Neutrophil (primary cell): ENCODE measurements at regions not wholly inside any gene's neighbourhood (a gene's known extent, or its start where the extent isn't known, plus 50 kb on each side); places are given as distances from the start of the nearest gene placed in this dataset.
"Not testable (repeated sequence)": the region's sequence is repeated elsewhere in the genome, so short reads cannot be mapped to it uniquely, and the experiment has no call there.

Experiments
- H3K27ac ChIP-seq: fragments of 200-600 bp; sonication (generic); 2 replicates; pipeline ENCODE4 v1.5.1; 2016; ENCODE audit warnings: mild to moderate bottlenecking, moderate library complexity
- H3K27me3 ChIP-seq: fragments of 200-600 bp; sonication (generic); 2 replicates; pipeline ENCODE4 v1.6.0; 2016; ENCODE audit warnings: mild to moderate bottlenecking
- H3K36me3 ChIP-seq: fragments of 200-600 bp; sonication (generic); 2 replicates; pipeline ENCODE4 v1.5.1; 2017
- H3K4me1 ChIP-seq, 2 experiments: fragments of 200-600 bp in 1 of 2; sonication (generic) in 1 of 2; 1 replicate in 1 of 2; 2 replicates in 1 of 2; pipeline versions ENCODE4 v1.5.1 to v1.6.1; 2013 to 2016; ENCODE audit warnings: low read depth in 1 of 2, low read length in 1 of 2, mild to moderate bottlenecking in 1 of 2, moderate library complexity in 1 of 2; ENCODE audit not compliant: control insufficient read depth in 1 of 2, insufficient read depth in 1 of 2
- H3K4me3 ChIP-seq, 2 experiments: fragments of 200-600 bp in 1 of 2; sonication (generic) in 1 of 2; 1 replicate in 1 of 2; 2 replicates in 1 of 2; pipeline ENCODE4 v1.5.1; 2013 to 2016; ENCODE audit warnings: low read depth in 1 of 2, low read length in 1 of 2, mild to moderate bottlenecking in 1 of 2, moderate library complexity in 1 of 2
- H3K9me3 ChIP-seq: fragments of 200-600 bp; sonication (generic); 2 replicates; pipeline ENCODE4 v1.5.1; 2016
- TF ChIP-seq, protein P1 (sequence below): fragments of 200-600 bp; sonication (generic); IDR thresholded peaks from 2 replicates; pipeline ENCODE4 v1.5.1; 2016; ENCODE audit warnings: antibody characterized with exemption

DNA sequence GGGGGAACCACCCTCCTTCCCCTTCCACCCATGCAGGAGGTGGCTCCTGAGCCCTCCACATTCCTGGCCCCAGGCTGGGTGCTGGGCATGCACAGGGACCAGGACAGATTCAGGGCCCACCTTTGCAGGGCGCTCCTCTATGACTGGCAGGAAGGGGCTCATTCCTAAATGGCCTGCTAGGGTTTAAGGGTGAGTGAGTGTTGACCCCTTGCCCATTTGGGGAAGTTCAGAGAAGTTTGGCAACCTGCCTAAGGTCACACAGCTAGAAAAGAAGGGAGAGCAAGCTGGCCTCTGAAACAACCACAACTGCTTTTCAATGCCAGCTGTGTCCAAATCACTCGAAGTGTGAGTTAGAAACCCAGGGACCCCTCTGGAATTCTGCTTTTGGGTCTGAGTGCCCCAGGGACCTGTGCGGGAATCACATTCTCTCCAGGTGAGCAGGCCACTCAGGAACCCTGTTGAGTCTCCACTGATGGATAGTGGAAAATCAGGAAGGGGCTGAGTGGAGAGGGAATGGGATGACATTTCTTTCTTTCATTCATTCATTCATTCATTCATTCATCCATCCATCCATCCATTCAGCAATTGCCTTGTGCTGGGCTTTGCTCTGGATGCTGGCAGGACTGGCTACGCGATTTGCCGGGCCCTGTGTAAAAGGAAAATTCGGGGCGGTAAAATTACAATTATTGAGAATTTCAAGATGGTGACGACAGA is 191.9 kb downstream of the C9orf50 start:
- no peaks in the 10 kb centered on the region for H3K27me3 ChIP-seq
- no peaks in the 10 kb centered on the region for H3K9me3 ChIP-seq
- TF ChIP-seq, protein P1, sequence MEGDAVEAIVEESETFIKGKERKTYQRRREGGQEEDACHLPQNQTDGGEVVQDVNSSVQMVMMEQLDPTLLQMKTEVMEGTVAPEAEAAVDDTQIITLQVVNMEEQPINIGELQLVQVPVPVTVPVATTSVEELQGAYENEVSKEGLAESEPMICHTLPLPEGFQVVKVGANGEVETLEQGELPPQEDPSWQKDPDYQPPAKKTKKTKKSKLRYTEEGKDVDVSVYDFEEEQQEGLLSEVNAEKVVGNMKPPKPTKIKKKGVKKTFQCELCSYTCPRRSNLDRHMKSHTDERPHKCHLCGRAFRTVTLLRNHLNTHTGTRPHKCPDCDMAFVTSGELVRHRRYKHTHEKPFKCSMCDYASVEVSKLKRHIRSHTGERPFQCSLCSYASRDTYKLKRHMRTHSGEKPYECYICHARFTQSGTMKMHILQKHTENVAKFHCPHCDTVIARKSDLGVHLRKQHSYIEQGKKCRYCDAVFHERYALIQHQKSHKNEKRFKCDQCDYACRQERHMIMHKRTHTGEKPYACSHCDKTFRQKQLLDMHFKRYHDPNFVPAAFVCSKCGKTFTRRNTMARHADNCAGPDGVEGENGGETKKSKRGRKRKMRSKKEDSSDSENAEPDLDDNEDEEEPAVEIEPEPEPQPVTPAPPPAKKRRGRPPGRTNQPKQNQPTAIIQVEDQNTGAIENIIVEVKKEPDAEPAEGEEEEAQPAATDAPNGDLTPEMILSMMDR, result no peak
- no peak overlapping the region for H3K4me3 ChIP-seq
- H3K27ac ChIP-seq, result no peak overlapping the region
- H3K36me3 ChIP-seq, result no peaks in the 10 kb centered on the region
- H3K4me1 ChIP-seq, result no peaks in the 10 kb centered on the region

DNA sequence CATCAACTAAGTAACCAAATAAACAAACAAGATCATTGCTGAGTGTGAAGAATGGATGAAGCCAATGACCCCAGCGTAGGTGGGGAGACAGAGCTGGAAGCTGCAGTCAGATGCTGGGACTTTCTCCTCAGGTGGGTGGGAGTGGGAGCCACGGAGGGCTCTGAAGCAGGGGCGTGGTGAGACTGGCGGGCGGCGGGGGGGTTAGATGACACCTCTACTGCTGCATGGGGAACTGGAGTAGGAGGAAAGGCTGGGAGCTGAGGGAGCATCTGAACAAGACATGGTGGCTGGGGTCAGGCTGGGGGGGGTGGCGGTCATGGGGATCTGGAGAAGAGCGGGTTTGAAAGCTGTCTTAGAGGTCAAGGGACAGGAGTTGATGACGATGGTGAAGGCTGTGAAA is 193.8 kb downstream of the C9orf50 start:
- TF ChIP-seq, protein P1, result no peak
- Histone ChIP-seq H3K4me3 (no peak overlapping the region), H3K4me1 (peaks cover 0 to 7% of the 10 kb centered on the region in 2 experiments), H3K36me3 (no peaks in the 10 kb centered on the region), H3K27me3 (no peaks in the 10 kb centered on the region), H3K27ac (no peak overlapping the region), H3K9me3 (no peaks in the 10 kb centered on the region)

DNA sequence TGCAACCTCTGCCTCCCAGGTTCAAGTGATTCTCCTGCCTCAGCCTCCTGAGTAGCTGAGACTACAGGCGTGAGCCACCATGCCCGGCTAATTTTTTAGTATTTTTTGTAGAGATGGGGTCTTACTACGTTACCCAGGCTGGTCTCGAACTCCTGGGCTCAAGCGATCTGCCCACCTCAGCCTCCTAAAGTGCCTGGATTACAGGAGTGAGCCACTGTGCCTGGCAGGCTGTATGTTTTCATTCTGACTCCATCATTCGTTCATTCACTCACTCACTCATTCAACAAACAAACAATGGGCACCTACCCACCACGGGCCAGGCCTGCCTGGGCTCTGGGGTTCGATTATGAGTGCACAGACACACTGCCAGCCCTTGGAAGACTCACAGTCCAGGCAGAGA is 197.1 kb downstream of the C9orf50 start:
- not testable (repeated sequence) for H3K4me3 ChIP-seq, H3K9me3 ChIP-seq, H3K36me3 ChIP-seq, H3K27me3 ChIP-seq, H3K27ac ChIP-seq, H3K4me1 ChIP-seq

DNA sequence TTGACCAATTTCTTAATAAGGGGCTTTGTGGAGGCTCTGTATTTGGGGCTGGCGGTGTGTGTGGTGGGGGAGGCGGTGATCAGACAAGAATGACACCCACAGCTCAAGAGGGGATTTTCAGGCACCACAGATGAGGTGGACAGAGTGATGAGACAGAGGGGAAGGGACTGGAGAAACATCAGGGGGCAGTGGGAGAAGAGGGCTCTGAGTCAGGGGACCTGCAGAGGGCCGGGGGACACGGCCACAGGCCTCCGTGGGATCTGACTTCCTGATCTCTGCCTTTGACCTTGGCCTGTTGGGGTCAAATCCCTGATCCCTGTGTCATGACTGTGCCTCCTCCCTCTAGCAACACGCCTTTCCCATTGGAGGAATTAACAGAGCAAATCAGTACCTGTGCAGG is 197.7 kb downstream of the C9orf50 start:
- no peaks in the 10 kb centered on the region for H3K36me3 ChIP-seq

DNA sequence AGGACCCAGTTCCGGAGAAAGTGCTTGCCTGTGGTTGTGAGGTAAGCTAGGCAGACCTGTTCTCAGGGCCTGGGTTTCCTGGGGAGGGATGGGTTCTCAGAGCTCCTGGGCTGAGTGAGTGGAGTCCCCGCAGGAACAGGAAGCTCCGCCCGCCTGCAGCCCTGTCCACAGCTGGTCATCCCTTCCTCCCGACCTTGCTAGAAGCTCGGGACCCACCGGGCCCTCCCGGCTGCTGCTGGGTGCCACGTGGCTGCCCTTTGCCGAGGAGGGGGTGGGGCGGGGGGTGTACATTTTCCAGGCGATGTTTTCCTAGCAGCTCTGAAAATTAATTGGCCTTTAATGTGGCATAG is 198.1 kb downstream of the C9orf50 start:
- H3K27ac ChIP-seq, result no peak overlapping the region
- TF ChIP-seq, protein P1, result no peak

More for the DNA sequence above, 197.7 kb downstream of the C9orf50 start:
- H3K4me1 ChIP-seq, result peaks cover 0 to 7% of the 10 kb centered on the region in 2 experiments
- H3K27me3 ChIP-seq, result no peaks in the 10 kb centered on the region
- H3K27ac ChIP-seq, result no peak overlapping the region
- H3K9me3 ChIP-seq, result no peaks in the 10 kb centered on the region
- TF ChIP-seq, protein P1, result no peak
- H3K4me3 ChIP-seq, result no peak overlapping the region

DNA sequence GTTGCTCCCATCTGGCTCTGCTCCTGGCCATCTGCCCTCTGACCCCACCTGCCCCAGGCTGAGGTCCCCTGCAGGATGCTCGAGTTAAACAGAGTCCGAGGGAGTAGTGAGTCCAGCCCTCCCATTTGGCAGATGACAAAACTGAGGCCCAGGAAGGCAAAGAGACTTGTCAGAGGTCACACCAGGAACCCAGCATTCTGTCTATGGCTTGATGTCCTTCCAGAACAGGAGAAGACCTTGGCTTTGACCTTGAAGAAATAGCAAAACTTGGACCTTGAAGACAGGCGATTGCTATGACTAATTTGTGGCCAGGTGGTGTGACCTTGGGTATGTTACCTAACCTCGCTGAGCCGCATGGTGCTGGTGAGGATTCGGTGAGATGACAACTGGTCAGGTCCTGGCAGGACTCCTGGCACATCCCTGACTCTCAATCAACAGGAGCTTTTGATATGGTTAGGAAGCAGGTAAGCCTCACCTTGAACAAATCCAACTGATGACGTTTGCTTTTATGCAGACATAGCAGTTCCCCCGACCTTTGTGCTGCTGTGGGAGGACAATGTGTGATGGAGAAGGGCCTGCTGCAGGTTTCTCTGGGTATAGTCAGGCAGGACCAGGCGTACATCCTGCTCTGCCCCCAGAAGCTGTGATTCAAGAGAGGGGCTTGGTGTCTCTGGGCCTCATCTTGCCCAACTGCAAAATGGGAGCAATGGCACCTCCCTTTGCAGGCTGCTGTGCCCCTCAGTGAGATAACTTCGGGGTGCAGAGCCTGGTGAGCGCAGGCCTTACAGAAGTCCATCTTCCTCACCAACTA is 198.7 kb downstream of the C9orf50 start:
- no peak overlapping the region for H3K27ac ChIP-seq
- H3K9me3 ChIP-seq, result no peaks in the 10 kb centered on the region
- H3K27me3 ChIP-seq, result no peaks in the 10 kb centered on the region
- H3K36me3 ChIP-seq, result no peaks in the 10 kb centered on the region
- no peak overlapping the region for H3K4me3 ChIP-seq
- TF ChIP-seq, protein P1, result no peak
- peaks cover 2 to 8% of the 10 kb centered on the region in 2 experiments for H3K4me1 ChIP-seq

More for the DNA sequence above, 198.1 kb downstream of the C9orf50 start:
- Histone ChIP-seq H3K4me3 (no peak overlapping the region), H3K36me3 (no peaks in the 10 kb centered on the region), H3K27me3 (no peaks in the 10 kb centered on the region), H3K9me3 (no peaks in the 10 kb centered on the region), H3K4me1 (peaks cover 0 to 7% of the 10 kb centered on the region in 2 experiments)
